CD4-positive, alpha-beta memory T cell (primary cell): ENCODE measurements at regions not wholly inside any gene's neighbourhood (a gene's known extent, or its start where the extent isn't known, plus 50 kb on each side); places are given as distances from the start of the nearest gene placed in this dataset.

Experiments
- CTCF ChIA-PET: fragments of 350-600 bp; sonication (Branson Sonifier 250); formaldehyde crosslinking; loops from one replicate; lab custom pipeline; 2021; ENCODE audit warnings: inconsistent platforms; ENCODE audit not compliant: partially characterized antibody; lab: Charles Lee
- POLR2A ChIA-PET: fragments of 350-600 bp; sonication (Branson Sonifier 250); formaldehyde crosslinking; loops from one replicate; lab custom pipeline; 2021; ENCODE audit not compliant: partially characterized antibody; lab: Charles Lee
- DNase-seq, 5 donors: peaks; one replicate each; pipeline versions ENCODE4 v3.0.0 to v3.0.0-alpha.2; 2020 to 2022; ENCODE audit warnings: mixed read lengths in 1 of 5
- H3K27ac ChIP-seq: one replicate; pipeline ENCODE4 v1.7.0; 2013; ENCODE audit warnings: low read depth, low read length
- H3K27me3 ChIP-seq: 2 replicates; pipeline ENCODE4 v1.7.0; 2013; ENCODE audit warnings: mild to moderate bottlenecking, low read length, moderate library complexity; ENCODE audit not compliant: insufficient read depth
- H3K36me3 ChIP-seq: 2 replicates; pipeline ENCODE4 v1.7.0; 2013; ENCODE audit warnings: mild to moderate bottlenecking, low read length, moderate library complexity; ENCODE audit not compliant: insufficient read depth
- H3K4me1 ChIP-seq: 2 replicates; pipeline ENCODE4 v1.7.0; 2013; ENCODE audit warnings: mild to moderate bottlenecking, low read length, moderate library complexity; ENCODE audit not compliant: insufficient read depth
- H3K4me3 ChIP-seq, 2 donors: one replicate each; pipeline ENCODE4 v1.7.0; 2013; ENCODE audit warnings: low read length in 2 of 2, mild to moderate bottlenecking in 1 of 2
- H3K9me3 ChIP-seq, 2 donors: one replicate each; pipeline ENCODE4 v1.7.0; 2013; ENCODE audit warnings: low read length in 2 of 2, control low read depth in 1 of 2; ENCODE audit not compliant: control insufficient read depth in 1 of 2
- H3K27ac Mint-ChIP-seq, 7 donors: one replicate each; pipeline ENCODE4 v1.8.0; 2020 to 2021; ENCODE audit warnings: mixed read lengths in 7 of 7, mild to moderate bottlenecking in 6 of 7, inconsistent platforms in 3 of 7, moderate library complexity in 3 of 7
- H3K27me3 Mint-ChIP-seq, 2 donors: one replicate each; pipeline ENCODE4 v1.8.0; 2020 to 2021; ENCODE audit warnings: mixed read lengths in 2 of 2
- H3K36me3 Mint-ChIP-seq, 2 donors: one replicate each; pipeline ENCODE4 v1.8.0; 2020 to 2021; ENCODE audit warnings: mixed read lengths in 2 of 2, inconsistent platforms in 1 of 2, mild to moderate bottlenecking in 1 of 2
- H3K4me1 Mint-ChIP-seq, 4 donors: one replicate each; pipeline ENCODE4 v1.8.0; 2020 to 2021; ENCODE audit warnings: mixed read lengths in 4 of 4, mild to moderate bottlenecking in 1 of 4
- H3K4me3 Mint-ChIP-seq, 8 donors: one replicate each; pipeline ENCODE4 v1.8.0; 2020 to 2021; ENCODE audit warnings: mixed read lengths in 8 of 8, mild to moderate bottlenecking in 7 of 8, moderate library complexity in 6 of 8, inconsistent platforms in 3 of 8
- H3K9me3 Mint-ChIP-seq, 8 donors: one replicate each; pipeline ENCODE4 v1.8.0; 2020 to 2021; ENCODE audit warnings: mixed read lengths in 8 of 8, mild to moderate bottlenecking in 5 of 8, inconsistent platforms in 3 of 8, moderate library complexity in 1 of 8
- intact Hi-C: fragments of 100-400 bp; cut with micrococcal nuclease; formaldehyde crosslinking; loops from one replicate; pipeline ENCODE4 v1.15.1; 2023

GRCh38 chr6:168226902-168227318 is 92.7 kb downstream of the DACT2 start:
- Mint-ChIP-seq H3K27me3 (peaks cover 10 to 14% of the 10 kb centered on the region in 2 donors), H3K9me3 (peaks cover 0 to 3% (median 0%) of the 10 kb centered on the region in 8 donors), H3K4me3 (no peak overlapping the region), H3K36me3 (no peaks in the 10 kb centered on the region), H3K27ac (no peak overlapping the region), H3K4me1 (no peaks in the 10 kb centered on the region)
- ChIA-PET POLR2A (no interaction called here), CTCF (no interaction called here)
- Histone ChIP-seq H3K27ac (no peak overlapping the region), H3K36me3 (no peaks in the 10 kb centered on the region), H3K9me3 (no peaks in the 10 kb centered on the region), H3K4me1 (no peaks in the 10 kb centered on the region), H3K27me3 (no peaks in the 10 kb centered on the region), H3K4me3 (no peak overlapping the region)
- DNase-seq: no peak
- intact Hi-C loops: no loop called here

GRCh38 chr6:168226061-168226752 is 93.4 kb downstream of the DACT2 start:
- no peaks in the 10 kb centered on the region for H3K4me1 ChIP-seq
- ChIA-PET POLR2A (no interaction called here), CTCF (no interaction called here)
- Mint-ChIP-seq H3K9me3 (peaks cover 0 to 3% (median 0%) of the 10 kb centered on the region in 8 donors), H3K27me3 (peaks cover 10 to 14% of the 10 kb centered on the region in 2 donors), H3K36me3 (no peaks in the 10 kb centered on the region), H3K4me3 (no peak overlapping the region), H3K27ac (no peak overlapping the region), H3K4me1 (no peaks in the 10 kb centered on the region)
- DNase-seq: no peak
- no peaks in the 10 kb centered on the region for H3K9me3 ChIP-seq
- no peak overlapping the region for H3K27ac ChIP-seq
- H3K27me3 ChIP-seq: no peaks in the 10 kb centered on the region
- H3K4me3 ChIP-seq: no peak overlapping the region
- intact Hi-C loops: no loop called here
- H3K36me3 ChIP-seq: no peaks in the 10 kb centered on the region

GRCh38 chr6:168225471-168225911 is 94.1 kb downstream of the DACT2 start:
- Mint-ChIP-seq H3K4me3 (no peak overlapping the region), H3K27me3 (peaks cover 7% of the 10 kb centered on the region in 2 donors), H3K27ac (no peak overlapping the region), H3K4me1 (no peaks in the 10 kb centered on the region), H3K36me3 (no peaks in the 10 kb centered on the region), H3K9me3 (peaks cover 0 to 3% (median 0%) of the 10 kb centered on the region in 8 donors)
- ChIA-PET CTCF (no interaction called here), POLR2A (no interaction called here)
- no peak overlapping the region for H3K4me3 ChIP-seq
- no peaks in the 10 kb centered on the region for H3K36me3 ChIP-seq
- no peak overlapping the region for H3K27ac ChIP-seq
- no peaks in the 10 kb centered on the region for H3K4me1 ChIP-seq
- DNase-seq: no peak
- H3K9me3 ChIP-seq: no peaks in the 10 kb centered on the region
- no peaks in the 10 kb centered on the region for H3K27me3 ChIP-seq
- intact Hi-C loops: no loop called here

GRCh38 chr6:168223755-168224154 is 95.8 kb downstream of the DACT2 start:
- no peak overlapping the region for H3K4me3 Mint-ChIP-seq
- CTCF ChIA-PET: interaction anchor here (1.0 kb wide), 1 partner anchor 9 kb away, joined by 3 read pairs; no protein-coding TSS in a partner anchor

GRCh38 chr6:168223150-168223549 is 96.4 kb downstream of the DACT2 start:
- H3K9me3 Mint-ChIP-seq: peaks cover 0 to 3% (median 0%) of the 10 kb centered on the region in 8 donors
- Histone ChIP-seq H3K36me3 (no peaks in the 10 kb centered on the region), H3K4me1 (no peaks in the 10 kb centered on the region), H3K4me3 (no peak overlapping the region), H3K27me3 (no peaks in the 10 kb centered on the region), H3K9me3 (no peaks in the 10 kb centered on the region), H3K27ac (no peak overlapping the region)
- intact Hi-C loops: no loop called here
- H3K27ac Mint-ChIP-seq: no peak overlapping the region
- H3K36me3 Mint-ChIP-seq: no peaks in the 10 kb centered on the region
- no peak overlapping the region for H3K4me3 Mint-ChIP-seq
- CTCF ChIA-PET: interaction anchor here (1.0 kb wide), 1 partner anchor 9 kb away, joined by 3 read pairs; no protein-coding TSS in a partner anchor
- POLR2A ChIA-PET: no interaction called here
- H3K4me1 Mint-ChIP-seq: no peaks in the 10 kb centered on the region
- no peak for DNase-seq
- H3K27me3 Mint-ChIP-seq: peaks cover 3 to 6% of the 10 kb centered on the region in 2 donors

More at GRCh38 chr6:168223755-168224154, 95.8 kb downstream of the DACT2 start:
- no peaks in the 10 kb centered on the region for H3K4me1 ChIP-seq
- H3K9me3 ChIP-seq: no peaks in the 10 kb centered on the region
- Mint-ChIP-seq H3K4me1 (no peaks in the 10 kb centered on the region), H3K9me3 (peaks cover 0 to 3% (median 0%) of the 10 kb centered on the region in 8 donors), H3K27ac (no peak overlapping the region), H3K27me3 (peaks cover 5 to 6% of the 10 kb centered on the region in 2 donors), H3K36me3 (no peaks in the 10 kb centered on the region)
- H3K27me3 ChIP-seq: no peaks in the 10 kb centered on the region
- no peak overlapping the region for H3K4me3 ChIP-seq
- intact Hi-C loops: no loop called here
- H3K36me3 ChIP-seq: no peaks in the 10 kb centered on the region
- no peak overlapping the region for H3K27ac ChIP-seq
- DNase-seq: no peak
- POLR2A ChIA-PET: no interaction called here

GRCh38 chr6:168222115-168223043 is 97.2 kb downstream of the DACT2 start:
- H3K4me1 ChIP-seq: no peaks in the 10 kb centered on the region
- H3K9me3 ChIP-seq: no peaks in the 10 kb centered on the region
- no peak for DNase-seq
- POLR2A ChIA-PET: no interaction called here
- H3K27me3 Mint-ChIP-seq: peaks cover 3 to 6% of the 10 kb centered on the region in 2 donors
- no peak overlapping the region for H3K27ac Mint-ChIP-seq
- H3K36me3 Mint-ChIP-seq: no peaks in the 10 kb centered on the region
- H3K27me3 ChIP-seq: no peaks in the 10 kb centered on the region
- no peak overlapping the region for H3K27ac ChIP-seq
- H3K4me3 Mint-ChIP-seq: no peak overlapping the region
- intact Hi-C loops: no loop called here
- H3K9me3 Mint-ChIP-seq: peaks cover 0 to 3% (median 0%) of the 10 kb centered on the region in 8 donors
- H3K4me1 Mint-ChIP-seq: no peaks in the 10 kb centered on the region
- H3K36me3 ChIP-seq: no peaks in the 10 kb centered on the region
- H3K4me3 ChIP-seq: no peak overlapping the region
- CTCF ChIA-PET: interaction anchor here (1.0 kb wide), 1 partner anchor 10 kb away, joined by 3 read pairs; no protein-coding TSS in a partner anchor

GRCh38 chr6:168221497-168222079 is 98.0 kb downstream of the DACT2 start:
- peaks cover 0 to 3% (median 0%) of the 10 kb centered on the region in 8 donors for H3K9me3 Mint-ChIP-seq
- no peak overlapping the region for H3K27ac Mint-ChIP-seq
- Histone ChIP-seq H3K4me1 (no peaks in the 10 kb centered on the region), H3K27ac (no peak overlapping the region), H3K4me3 (no peak overlapping the region), H3K36me3 (no peaks in the 10 kb centered on the region), H3K27me3 (no peaks in the 10 kb centered on the region), H3K9me3 (no peaks in the 10 kb centered on the region)
- H3K36me3 Mint-ChIP-seq: no peaks in the 10 kb centered on the region
- intact Hi-C loops: no loop called here
- H3K27me3 Mint-ChIP-seq: peaks cover 2 to 5% of the 10 kb centered on the region in 2 donors
- no peak overlapping the region for H3K4me3 Mint-ChIP-seq
- no peak for DNase-seq
- ChIA-PET CTCF (no interaction called here), POLR2A (no interaction called here)
- no peaks in the 10 kb centered on the region for H3K4me1 Mint-ChIP-seq
